IMR-90 (cell line): ENCODE measurements at regions not wholly inside any gene's neighbourhood (a gene's known extent, or its start where the extent isn't known, plus 50 kb on each side); places are given as distances from the start of the nearest gene placed in this dataset.

Experiments
- ATAC-seq: fragments of 200-7000 bp; cut with Tn5 transposase; 2 replicates; pipeline ENCODE4 v1.9.1; 2020; ENCODE audit warnings: low read depth, mild to moderate bottlenecking, moderate library complexity
- BruUV-seq: library from RNA; stranded (reverse); fragments of 400-500 nt; replicated peaks from 2 replicates; lab custom pipeline; 2021; lab: Mats Ljungman, UMichigan
- CTCF ChIA-PET: fragments of 300-600 bp; formaldehyde crosslinking; extraction: SDS; loops from one replicate; lab custom pipeline; 2021; ENCODE audit warnings: antibody characterized with exemption; lab: Yijun Ruan, JAX
- POLR2A ChIA-PET: fragments of 300-600 bp; sonication (Branson Sonifier 250); formaldehyde crosslinking; loops from one replicate; lab custom pipeline; 2022; ENCODE audit warnings: antibody characterized with exemption; ENCODE audit not compliant: unreplicated experiment; lab: Charles Lee
- DNase-seq: peaks from one replicate; pipeline ENCODE4 v3.0.0; 2013
- H2AFZ ChIP-seq: replicated peaks from 2 replicates; pipeline ENCODE3; 2013; ENCODE audit warnings: low read length, mild to moderate bottlenecking; ENCODE audit not compliant: poor library complexity
- H2AK5ac ChIP-seq: 2 replicates; pipeline ENCODE4 v1.6.1; 2013; ENCODE audit warnings: low read depth, low read length, inconsistent platforms
- H2AK9ac ChIP-seq: replicated peaks from 2 replicates; pipeline ENCODE3; 2013; ENCODE audit warnings: mild to moderate bottlenecking, low read depth, low read length, moderate library complexity; ENCODE audit not compliant: poor library complexity
- H2BK120ac ChIP-seq: 2 replicates; pipeline ENCODE4 v1.6.1; 2013; ENCODE audit warnings: low read depth, low read length, inconsistent platforms
- H2BK15ac ChIP-seq: 3 replicates; pipeline ENCODE4 v1.6.1; 2013; ENCODE audit warnings: low read depth, low read length, inconsistent platforms
- H2BK20ac ChIP-seq: 2 replicates; pipeline ENCODE4 v1.6.1; 2013; ENCODE audit warnings: low read depth, mild to moderate bottlenecking, inconsistent platforms, low read length, moderate library complexity
- H2BK5ac ChIP-seq: 2 replicates; pipeline ENCODE4 v1.6.1; 2013; ENCODE audit warnings: mild to moderate bottlenecking, low read depth, low read length, inconsistent platforms; ENCODE audit not compliant: poor library complexity, severe bottlenecking
- H3K14ac ChIP-seq: replicated peaks from 2 replicates; pipeline ENCODE4 v1.6.1; 2013; ENCODE audit warnings: low read depth, low read length, inconsistent platforms
- H3K18ac ChIP-seq: 2 replicates; pipeline ENCODE4 v1.6.1; 2013; ENCODE audit warnings: low read depth, low read length, control low read depth
- H3K23ac ChIP-seq: 2 replicates; pipeline ENCODE4 v1.6.1; 2013; ENCODE audit warnings: low read depth, low read length, inconsistent platforms
- H3K27ac ChIP-seq: 2 replicates; pipeline ENCODE4 v1.5.1; 2013; ENCODE audit warnings: mild to moderate bottlenecking, control low read depth, low read length; ENCODE audit not compliant: insufficient read depth
- H3K27me3 ChIP-seq: 2 replicates; pipeline ENCODE4 v1.6.1; 2013; ENCODE audit warnings: low read length; ENCODE audit not compliant: control insufficient read depth, insufficient read depth
- H3K36me3 ChIP-seq: 2 replicates; pipeline ENCODE4 v1.6.1; 2013; ENCODE audit warnings: low read length, mixed read lengths; ENCODE audit not compliant: control insufficient read depth, insufficient read depth
- H3K4ac ChIP-seq: 2 replicates; pipeline ENCODE4 v1.6.1; 2013; ENCODE audit warnings: low read depth, low read length, inconsistent platforms
- H3K4me1 ChIP-seq: 2 replicates; pipeline ENCODE4 v1.6.1; 2013; ENCODE audit warnings: low read length, mixed read lengths; ENCODE audit not compliant: control insufficient read depth, insufficient read depth
- H3K4me2 ChIP-seq: 2 replicates; pipeline ENCODE4 v1.6.1; 2013; ENCODE audit warnings: low read depth, mild to moderate bottlenecking, control low read depth, low read length, moderate library complexity
- H3K4me3 ChIP-seq: 2 replicates; pipeline ENCODE4 v1.5.1; 2013; ENCODE audit warnings: low read depth, mild to moderate bottlenecking, control low read depth, low read length, moderate library complexity; ENCODE audit not compliant: insufficient read depth
- H3K56ac ChIP-seq: 2 replicates; pipeline ENCODE4 v1.6.1; 2013; ENCODE audit warnings: low read length, inconsistent platforms; ENCODE audit not compliant: insufficient read depth; ENCODE audit errors: extremely low read depth
- H3K79me1 ChIP-seq, 2 experiments: 2 replicates each; pipeline ENCODE4 v1.6.1; 2013; ENCODE audit warnings: low read length in 2 of 2, inconsistent platforms in 1 of 2, low read depth in 1 of 2
- H3K9ac ChIP-seq: 2 replicates; pipeline ENCODE4 v1.6.1; 2013; ENCODE audit warnings: low read depth, low read length, control low read depth
- H3K9me1 ChIP-seq: 2 replicates; pipeline ENCODE4 v1.6.1; 2013; ENCODE audit warnings: low read length, inconsistent platforms; ENCODE audit not compliant: insufficient read depth
- H3K9me3 ChIP-seq: 2 replicates; pipeline ENCODE4 v1.6.1; 2013; ENCODE audit warnings: low read length; ENCODE audit not compliant: control insufficient read depth, insufficient read depth
- H4K20me1 ChIP-seq: 2 replicates; pipeline ENCODE4 v1.6.1; 2013; ENCODE audit warnings: low read length, inconsistent platforms; ENCODE audit not compliant: insufficient read depth
- H4K5ac ChIP-seq: 2 replicates; pipeline ENCODE4 v1.6.1; 2013; ENCODE audit warnings: mild to moderate bottlenecking, low read depth, low read length, control low read depth
- H4K8ac ChIP-seq, 2 experiments: 2 replicates each; pipeline ENCODE4 v1.6.1; 2013; ENCODE audit warnings: low read depth in 2 of 2, low read length in 2 of 2, control low read depth in 1 of 2, inconsistent platforms in 1 of 2
- H4K91ac ChIP-seq: 2 replicates; pipeline ENCODE4 v1.6.1; 2013; ENCODE audit warnings: low read depth, low read length, inconsistent platforms; ENCODE audit not compliant: insufficient read depth
- BHLHE40 ChIP-seq: fragments of 150-350 bp; IDR thresholded peaks from 2 replicates; pipeline ENCODE4 v1.6.1; 2016; ENCODE audit warnings: mild to moderate bottlenecking, low read depth, low read length
- CHD1 ChIP-seq: IDR thresholded peaks from 2 replicates; pipeline ENCODE4 v1.6.1; 2012; ENCODE audit warnings: low read depth, low read length, improper control_type of control experiment
- RCOR1 ChIP-seq: IDR thresholded peaks from 2 replicates; pipeline ENCODE4 v1.6.1; 2012; ENCODE audit warnings: mild to moderate bottlenecking, low read length, improper control_type of control experiment; ENCODE audit not compliant: insufficient replicate concordance
- WGBS, 2 experiments: methylation state at CpG; one replicate each; pipeline versions ENCODE4 v1.1.5 to v1.1.7; 2013; ENCODE audit warnings: missing lambda C conversion rate in 2 of 2; ENCODE audit not compliant: insufficient read length in 1 of 2; ENCODE audit errors: extremely low coverage in 2 of 2; 5-methylcytosine and 5-hydroxymethylcytosine counted together
- dilution Hi-C: fragments of 300-500 bp; cut with HindIII; formaldehyde crosslinking; loops from one replicate; pipeline ENCODE4 v1.14.3; 2018; ENCODE audit warnings: low sequenced_read_pairs; ENCODE audit not compliant: unreplicated experiment
- in situ Hi-C: fragments of 300-500 bp; cut with MboI; formaldehyde crosslinking; loops from 3 replicates; pipeline ENCODE4 v1.14.3; 2019; ENCODE audit warnings: low sequenced_read_pairs, inconsistent platforms, mixed read lengths
- intact Hi-C: fragments of 100-400 bp; cut with micrococcal nuclease; formaldehyde crosslinking; loops from 2 replicates; pipeline ENCODE4 v1.10.0; 2022
- TF ChIP-seq, protein P1 (sequence below): fragments of 150-350 bp; IDR thresholded peaks from 2 replicates; pipeline ENCODE4 v1.6.1; 2017; ENCODE audit warnings: mild to moderate bottlenecking, antibody characterized with exemption, low read length, low read depth

- TF ChIP-seq, protein P1, sequence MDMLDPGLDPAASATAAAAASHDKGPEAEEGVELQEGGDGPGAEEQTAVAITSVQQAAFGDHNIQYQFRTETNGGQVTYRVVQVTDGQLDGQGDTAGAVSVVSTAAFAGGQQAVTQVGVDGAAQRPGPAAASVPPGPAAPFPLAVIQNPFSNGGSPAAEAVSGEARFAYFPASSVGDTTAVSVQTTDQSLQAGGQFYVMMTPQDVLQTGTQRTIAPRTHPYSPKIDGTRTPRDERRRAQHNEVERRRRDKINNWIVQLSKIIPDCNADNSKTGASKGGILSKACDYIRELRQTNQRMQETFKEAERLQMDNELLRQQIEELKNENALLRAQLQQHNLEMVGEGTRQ: no peak
Measured at GRCh38 chr2:15042801-15043217, 410.3 kb downstream of the LRATD1 start (continued).

GRCh38 chr2:15043336-15044058 is 411.0 kb downstream of the LRATD1 start:
- dilution Hi-C loops (no loop called here), intact Hi-C loops (loop anchor here (5.0 to 10.0 kb wide), 4 partner anchors 124 to 544 kb away; partner anchors contain the start of genes LRATD1 and NBAS), in situ Hi-C loops (loop anchor here (25.0 kb wide), 1 partner anchor 544 kb away; the partner anchor contains the start of gene DDX1)
- Histone ChIP-seq H4K20me1 (no peaks in the 10 kb centered on the region), H3K9me1 (peaks cover 10% of the 10 kb centered on the region), H3K79me1 (no peaks in the 10 kb centered on the region), H4K8ac (peak overlapping the region; percentile 20 to 37; a peak in 1 of 4 replicates), H3K27ac (peak overlapping the region; percentile 88), H3K56ac (no peak overlapping the region), H2AK5ac (peak overlapping the region; percentile 45), H3K14ac (no peak overlapping the region; the same call in 1 of the 2 replicates), H2BK15ac (peak overlapping the region; percentile 27; the same call in 1 of the 3 replicates), H3K9ac (peak overlapping the region; percentile 37; the same call in 1 of the 2 replicates), H3K27me3 (no peaks in the 10 kb centered on the region), H3K18ac (peak overlapping the region; percentile 69), H4K91ac (peak overlapping the region; percentile 77), H3K4me1 (peaks cover 16% of the 10 kb centered on the region), H2AFZ (peak overlapping the region; percentile 6), H3K4me3 (no peak overlapping the region), H3K23ac (peak overlapping the region; percentile 64; the same call in 1 of the 2 replicates), H3K9me3 (no peaks in the 10 kb centered on the region), H2BK5ac (peak overlapping the region; percentile 54), H3K36me3 (no peaks in the 10 kb centered on the region), H3K4me2 (peak overlapping the region; percentile 57), H4K5ac (peak overlapping the region; percentile 70), H2AK9ac (no peak overlapping the region), H3K4ac (peak overlapping the region; percentile 78), H2BK120ac (peak overlapping the region; percentile 89), H2BK20ac (peak overlapping the region; percentile 88)
- POLR2A ChIA-PET: interaction anchor here (0.5 kb wide), 1 partner anchor 1883 kb away, joined by 4 read pairs; no protein-coding TSS in a partner anchor
- CTCF ChIA-PET: no interaction called here
- TF ChIP-seq BHLHE40 (0 out of 2 replicates have a peak, but pooled peaks have one; percentile 0), RCOR1 (no peak), CHD1 (no peak)
- no CpG with 5 or more reads among the region's 4 CpGs for WGBS, 2 experiments
- ATAC-seq (peak; percentile 42), DNase-seq (peak; percentile 30)
- BruUV-seq: no TSS peak
